CD4-positive, alpha-beta memory T cell (primary cell): ENCODE measurements at regions not wholly inside any gene's neighbourhood (a gene's known extent, or its start where the extent isn't known, plus 50 kb on each side); places are given as distances from the start of the nearest gene placed in this dataset.

Experiments used
- CTCF ChIA-PET: fragments of 350-600 bp; sonication (Branson Sonifier 250); formaldehyde crosslinking; loops from one replicate; lab custom pipeline; 2021; ENCODE audit warnings: inconsistent platforms; ENCODE audit not compliant: partially characterized antibody; lab: Charles Lee
- POLR2A ChIA-PET: fragments of 350-600 bp; sonication (Branson Sonifier 250); formaldehyde crosslinking; loops from one replicate; lab custom pipeline; 2021; ENCODE audit not compliant: partially characterized antibody; lab: Charles Lee
- DNase-seq, 5 donors: peaks; one replicate each; pipeline versions ENCODE4 v3.0.0 to v3.0.0-alpha.2; 2020 to 2022; ENCODE audit warnings: mixed read lengths in 1 of 5
- H3K27ac ChIP-seq: one replicate; pipeline ENCODE4 v1.7.0; 2013; ENCODE audit warnings: low read depth, low read length
- H3K27me3 ChIP-seq: 2 replicates; pipeline ENCODE4 v1.7.0; 2013; ENCODE audit warnings: mild to moderate bottlenecking, low read length, moderate library complexity; ENCODE audit not compliant: insufficient read depth
- H3K36me3 ChIP-seq: 2 replicates; pipeline ENCODE4 v1.7.0; 2013; ENCODE audit warnings: mild to moderate bottlenecking, low read length, moderate library complexity; ENCODE audit not compliant: insufficient read depth
- H3K4me1 ChIP-seq: 2 replicates; pipeline ENCODE4 v1.7.0; 2013; ENCODE audit warnings: mild to moderate bottlenecking, low read length, moderate library complexity; ENCODE audit not compliant: insufficient read depth
- H3K4me3 ChIP-seq, 2 donors: one replicate each; pipeline ENCODE4 v1.7.0; 2013; ENCODE audit warnings: low read length in 2 of 2, mild to moderate bottlenecking in 1 of 2
- H3K9me3 ChIP-seq, 2 donors: one replicate each; pipeline ENCODE4 v1.7.0; 2013; ENCODE audit warnings: low read length in 2 of 2, control low read depth in 1 of 2; ENCODE audit not compliant: control insufficient read depth in 1 of 2
- H3K27ac Mint-ChIP-seq, 7 donors: one replicate each; pipeline ENCODE4 v1.8.0; 2020 to 2021; ENCODE audit warnings: mixed read lengths in 7 of 7, mild to moderate bottlenecking in 6 of 7, inconsistent platforms in 3 of 7, moderate library complexity in 3 of 7
- H3K27me3 Mint-ChIP-seq, 2 donors: one replicate each; pipeline ENCODE4 v1.8.0; 2020 to 2021; ENCODE audit warnings: mixed read lengths in 2 of 2
- H3K36me3 Mint-ChIP-seq, 2 donors: one replicate each; pipeline ENCODE4 v1.8.0; 2020 to 2021; ENCODE audit warnings: mixed read lengths in 2 of 2, inconsistent platforms in 1 of 2, mild to moderate bottlenecking in 1 of 2
- H3K4me1 Mint-ChIP-seq, 4 donors: one replicate each; pipeline ENCODE4 v1.8.0; 2020 to 2021; ENCODE audit warnings: mixed read lengths in 4 of 4, mild to moderate bottlenecking in 1 of 4
- H3K4me3 Mint-ChIP-seq, 8 donors: one replicate each; pipeline ENCODE4 v1.8.0; 2020 to 2021; ENCODE audit warnings: mixed read lengths in 8 of 8, mild to moderate bottlenecking in 7 of 8, moderate library complexity in 6 of 8, inconsistent platforms in 3 of 8
- H3K9me3 Mint-ChIP-seq, 8 donors: one replicate each; pipeline ENCODE4 v1.8.0; 2020 to 2021; ENCODE audit warnings: mixed read lengths in 8 of 8, mild to moderate bottlenecking in 5 of 8, inconsistent platforms in 3 of 8, moderate library complexity in 1 of 8
- intact Hi-C: fragments of 100-400 bp; cut with micrococcal nuclease; formaldehyde crosslinking; loops from one replicate; pipeline ENCODE4 v1.15.1; 2023

DNA sequence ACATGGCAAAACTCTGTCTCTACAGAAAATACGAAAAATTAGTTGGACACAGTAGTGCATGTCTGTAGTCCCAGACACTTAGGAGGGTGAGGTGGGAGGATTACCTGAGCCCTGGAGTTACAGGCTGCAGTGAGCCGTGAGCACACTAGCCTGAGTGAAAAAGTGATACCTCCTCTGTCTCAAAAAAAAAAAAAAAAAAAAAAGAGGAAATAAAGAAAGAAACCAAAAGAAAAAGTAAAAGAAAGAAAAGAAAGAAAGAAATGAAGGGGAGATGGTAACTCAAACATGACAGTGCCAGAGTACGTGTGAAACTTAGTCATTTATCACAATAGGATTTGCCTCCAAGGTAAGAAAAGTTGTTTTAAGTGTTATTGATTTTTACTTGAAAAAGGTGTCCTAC lies 407.0 kb upstream of the MGAT4C start:
- Histone ChIP-seq H3K9me3 (no peaks in the 10 kb centered on the region), H3K27me3 (no peaks in the 10 kb centered on the region), H3K4me3 (no peak overlapping the region), H3K36me3 (no peaks in the 10 kb centered on the region), H3K27ac (no peak overlapping the region), H3K4me1 (no peaks in the 10 kb centered on the region)
- Mint-ChIP-seq H3K27me3 (no peaks in the 10 kb centered on the region), H3K9me3 (peaks cover 0 to 17% (median 6%) of the 10 kb centered on the region in 8 donors), H3K4me3 (no peak overlapping the region), H3K27ac (no peak overlapping the region), H3K4me1 (no peaks in the 10 kb centered on the region), H3K36me3 (no peaks in the 10 kb centered on the region)
- CTCF ChIA-PET: no interaction called here
- intact Hi-C loops: no loop called here
- POLR2A ChIA-PET: no interaction called here
- DNase-seq: no peak

DNA sequence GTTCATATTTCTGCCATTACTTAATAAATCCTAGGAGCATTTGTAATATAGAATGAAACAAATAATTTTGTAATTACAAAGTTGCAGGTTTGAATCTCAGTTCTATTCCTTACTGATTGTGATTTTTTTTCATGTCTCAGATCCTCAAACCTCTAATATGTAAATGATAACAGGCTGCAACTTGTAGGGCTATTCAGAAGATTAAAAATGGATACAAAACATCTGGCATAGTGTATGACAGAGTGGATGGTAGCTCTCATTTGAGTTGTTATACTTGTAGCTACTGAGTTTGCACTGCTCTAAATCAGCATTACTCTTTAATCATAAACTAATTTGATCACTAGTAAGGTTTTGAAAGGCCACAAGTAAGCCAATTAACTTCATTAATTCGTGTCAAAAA lies 406.3 kb upstream of the MGAT4C start:
- Mint-ChIP-seq H3K9me3 (peaks cover 0 to 14% (median 4%) of the 10 kb centered on the region in 8 donors), H3K4me3 (no peak overlapping the region), H3K27ac (no peak overlapping the region), H3K27me3 (no peaks in the 10 kb centered on the region), H3K4me1 (no peaks in the 10 kb centered on the region), H3K36me3 (no peaks in the 10 kb centered on the region)
- DNase-seq: no peak
- CTCF ChIA-PET: no interaction called here
- no peak overlapping the region for H3K4me3 ChIP-seq
- intact Hi-C loops: no loop called here
- H3K27ac ChIP-seq: no peak overlapping the region
- POLR2A ChIA-PET: no interaction called here
- no peaks in the 10 kb centered on the region for H3K27me3 ChIP-seq
- no peaks in the 10 kb centered on the region for H3K36me3 ChIP-seq
- H3K9me3 ChIP-seq: no peaks in the 10 kb centered on the region
- no peaks in the 10 kb centered on the region for H3K4me1 ChIP-seq

DNA sequence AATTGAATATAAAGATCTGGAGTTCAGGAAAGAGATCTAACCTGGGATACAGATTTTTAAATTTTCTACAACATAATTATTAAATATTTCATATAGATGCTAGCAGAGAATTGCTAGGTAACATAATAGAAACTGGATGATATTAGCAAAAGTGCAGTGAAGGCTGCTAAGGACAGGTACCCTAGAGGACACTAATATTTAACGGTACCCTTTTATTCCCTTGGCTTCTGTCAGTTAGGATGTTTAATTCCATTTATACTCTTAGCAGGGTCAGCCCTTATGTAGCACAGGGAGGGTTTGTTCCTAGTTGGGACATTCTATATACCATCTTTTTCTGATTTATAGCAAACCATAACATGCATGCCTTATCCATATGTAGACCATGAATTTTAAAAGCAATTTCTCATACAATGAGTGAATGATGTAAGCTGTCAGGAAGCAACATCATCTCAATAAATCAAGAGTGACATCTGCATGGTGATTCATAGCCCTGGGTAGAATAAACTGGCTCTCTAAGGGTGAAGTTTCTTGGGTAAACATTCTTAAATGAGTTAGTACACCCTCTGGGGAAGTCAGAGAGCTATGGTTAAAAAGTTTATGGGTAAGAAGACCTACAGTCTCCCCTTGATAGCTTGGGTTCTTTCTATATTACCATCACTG lies 404.4 kb upstream of the MGAT4C start:
- Histone ChIP-seq H3K36me3 (no peaks in the 10 kb centered on the region), H3K27me3 (no peaks in the 10 kb centered on the region), H3K4me3 (no peak overlapping the region), H3K4me1 (no peaks in the 10 kb centered on the region), H3K27ac (no peak overlapping the region), H3K9me3 (no peaks in the 10 kb centered on the region)
- intact Hi-C loops: no loop called here
- no peak for DNase-seq
- peaks cover 0 to 7% (median 4%) of the 10 kb centered on the region in 8 donors for H3K9me3 Mint-ChIP-seq
- H3K36me3 Mint-ChIP-seq: no peaks in the 10 kb centered on the region
- H3K4me1 Mint-ChIP-seq: no peaks in the 10 kb centered on the region
- ChIA-PET CTCF (no interaction called here), POLR2A (no interaction called here)
- H3K27ac Mint-ChIP-seq: no peak overlapping the region
- H3K27me3 Mint-ChIP-seq: no peaks in the 10 kb centered on the region
- no peak overlapping the region for H3K4me3 Mint-ChIP-seq

DNA sequence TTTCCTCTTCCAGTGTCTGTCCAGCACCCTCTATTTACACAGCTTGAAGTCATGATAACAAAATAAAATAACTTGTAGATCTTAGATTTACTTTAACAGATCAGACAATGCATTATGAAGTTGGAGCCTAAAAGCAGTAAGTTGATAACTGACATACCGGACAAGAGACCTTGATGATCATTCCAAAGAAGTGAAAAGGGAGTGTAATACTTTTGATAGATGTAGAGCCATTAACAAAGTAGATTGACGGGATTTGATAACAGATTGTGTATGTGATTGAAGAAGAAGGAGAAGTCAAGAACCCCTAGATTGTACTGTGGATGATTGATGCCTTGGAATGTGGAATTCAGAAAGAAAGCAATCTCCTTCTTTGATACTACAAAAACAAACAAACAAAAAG lies 403.8 kb upstream of the MGAT4C start:
- Mint-ChIP-seq H3K27ac (no peak overlapping the region), H3K4me3 (no peak overlapping the region), H3K27me3 (no peaks in the 10 kb centered on the region), H3K36me3 (no peaks in the 10 kb centered on the region), H3K4me1 (no peaks in the 10 kb centered on the region), H3K9me3 (peaks cover 0 to 7% (median 3%) of the 10 kb centered on the region in 8 donors)
- H3K36me3 ChIP-seq: no peaks in the 10 kb centered on the region
- no peaks in the 10 kb centered on the region for H3K9me3 ChIP-seq
- H3K27ac ChIP-seq: no peak overlapping the region
- CTCF ChIA-PET: no interaction called here
- H3K4me3 ChIP-seq: no peak overlapping the region
- DNase-seq: no peak
- intact Hi-C loops: no loop called here
- no peaks in the 10 kb centered on the region for H3K27me3 ChIP-seq
- POLR2A ChIA-PET: no interaction called here
- no peaks in the 10 kb centered on the region for H3K4me1 ChIP-seq

DNA sequence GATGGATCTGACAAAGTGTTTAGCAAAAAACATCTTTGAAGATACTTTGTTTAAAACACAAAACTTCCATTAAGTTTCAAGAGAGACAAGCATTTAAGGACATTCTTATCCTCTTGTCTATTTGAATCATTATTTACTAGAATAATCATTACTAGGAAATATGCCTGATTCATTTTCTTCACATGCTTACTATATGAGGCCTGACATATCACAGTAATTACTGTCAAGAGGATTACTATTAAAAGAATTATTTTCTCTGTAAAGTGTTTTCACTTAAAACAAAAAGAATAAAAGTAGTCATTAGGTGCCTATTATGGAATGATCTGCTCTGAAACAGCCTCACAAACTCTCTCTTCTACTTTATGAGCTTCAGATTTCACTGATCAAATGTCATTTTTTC lies 402.1 kb upstream of the MGAT4C start:
- H3K4me3 ChIP-seq: no peak overlapping the region
- no peaks in the 10 kb centered on the region for H3K36me3 ChIP-seq
- peaks cover 0 to 4% (median 0%) of the 10 kb centered on the region in 8 donors for H3K9me3 Mint-ChIP-seq
- H3K27me3 Mint-ChIP-seq: no peaks in the 10 kb centered on the region
- H3K27ac ChIP-seq: no peak overlapping the region
- ChIA-PET POLR2A (no interaction called here), CTCF (no interaction called here)
- no peak overlapping the region for H3K4me3 Mint-ChIP-seq
- no peaks in the 10 kb centered on the region for H3K36me3 Mint-ChIP-seq
- H3K27ac Mint-ChIP-seq: no peak overlapping the region
- H3K4me1 ChIP-seq: no peaks in the 10 kb centered on the region
- no peaks in the 10 kb centered on the region for H3K27me3 ChIP-seq
- DNase-seq: no peak
- H3K9me3 ChIP-seq: no peaks in the 10 kb centered on the region
- intact Hi-C loops: no loop called here
- H3K4me1 Mint-ChIP-seq: no peaks in the 10 kb centered on the region

DNA sequence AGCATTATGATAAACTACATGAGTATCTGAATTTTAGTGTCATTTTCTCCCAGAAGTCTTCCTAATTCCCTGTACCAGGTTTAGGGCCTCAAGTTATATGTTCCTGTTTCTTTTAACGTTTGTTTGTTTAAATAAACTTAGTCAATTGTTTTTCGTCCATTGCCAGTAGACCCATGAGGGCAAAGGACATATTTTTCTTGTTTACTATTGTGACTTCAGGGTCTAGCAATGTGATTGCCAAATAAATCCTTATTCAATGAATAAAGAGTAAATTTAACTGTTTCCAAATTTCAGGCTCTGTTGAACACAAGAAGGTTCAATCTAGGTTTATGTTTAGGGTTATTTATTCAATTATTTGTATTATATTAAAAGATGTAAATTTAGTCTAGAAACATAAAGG lies 391.6 kb upstream of the MGAT4C start:
- Histone ChIP-seq H3K4me1 (no peaks in the 10 kb centered on the region), H3K27me3 (no peaks in the 10 kb centered on the region), H3K27ac (no peak overlapping the region), H3K36me3 (no peaks in the 10 kb centered on the region), H3K9me3 (no peaks in the 10 kb centered on the region), H3K4me3 (no peak overlapping the region)
- H3K27ac Mint-ChIP-seq: no peak overlapping the region
- CTCF ChIA-PET: no interaction called here
- no peak overlapping the region for H3K4me3 Mint-ChIP-seq
- H3K27me3 Mint-ChIP-seq: no peaks in the 10 kb centered on the region
- H3K4me1 Mint-ChIP-seq: no peaks in the 10 kb centered on the region
- H3K36me3 Mint-ChIP-seq: no peaks in the 10 kb centered on the region
- peaks cover 0 to 11% (median 1%) of the 10 kb centered on the region in 8 donors for H3K9me3 Mint-ChIP-seq
- intact Hi-C loops: no loop called here
- DNase-seq: no peak
- POLR2A ChIA-PET: no interaction called here

DNA sequence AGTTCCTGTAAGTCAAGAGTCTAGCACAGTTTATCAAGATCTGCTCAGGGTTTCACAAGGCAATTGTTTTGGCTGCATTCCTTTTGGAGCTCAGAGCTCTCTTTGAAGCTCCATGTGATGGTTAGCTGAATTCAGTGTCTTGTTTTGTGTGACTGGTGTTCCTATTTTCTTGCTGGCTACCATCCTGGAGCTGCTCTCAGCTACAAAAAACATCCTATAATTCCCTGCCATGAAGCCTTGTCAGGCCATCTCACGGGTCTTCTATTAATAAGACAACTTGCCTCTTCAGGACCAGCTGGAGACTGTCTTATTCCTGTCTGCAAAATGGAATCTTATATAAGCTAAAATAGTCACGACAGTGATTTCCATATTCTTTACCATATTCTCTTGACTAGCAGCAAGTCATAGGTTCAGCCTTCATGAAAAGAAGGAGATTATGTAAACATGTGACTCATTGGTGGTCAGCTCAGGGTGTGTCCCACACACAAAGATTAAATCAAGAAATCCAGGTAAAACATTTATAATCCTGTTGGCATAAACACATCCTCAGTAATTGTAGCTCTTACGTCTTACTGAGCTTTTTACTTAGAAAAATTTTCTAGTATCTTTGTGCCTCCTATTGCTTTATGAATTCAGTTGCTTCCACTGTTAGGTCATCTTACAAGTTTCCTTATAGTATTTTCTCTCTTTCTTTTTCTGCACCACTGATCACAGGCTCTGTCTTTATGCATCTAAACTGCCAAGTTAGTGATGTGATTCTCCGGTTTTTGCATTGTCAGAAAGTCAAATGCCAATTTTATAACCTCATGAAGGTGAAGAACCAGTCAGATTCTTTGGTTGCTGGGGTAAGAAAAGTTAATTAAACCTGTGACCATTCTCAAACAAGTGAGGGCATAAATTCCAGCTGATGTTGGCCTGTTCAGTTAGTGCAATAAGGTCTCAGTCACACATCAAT lies 378.5 kb upstream of the MGAT4C start:
- Mint-ChIP-seq H3K4me3 (no peak overlapping the region), H3K27ac (no peak overlapping the region), H3K4me1 (no peaks in the 10 kb centered on the region), H3K36me3 (no peaks in the 10 kb centered on the region), H3K27me3 (no peaks in the 10 kb centered on the region), H3K9me3 (peaks cover 0 to 19% (median 9%) of the 10 kb centered on the region in 8 donors)
- CTCF ChIA-PET: no interaction called here
- intact Hi-C loops: no loop called here
- H3K4me1 ChIP-seq: no peaks in the 10 kb centered on the region
- H3K27ac ChIP-seq: no peak overlapping the region
- H3K36me3 ChIP-seq: no peaks in the 10 kb centered on the region
- no peaks in the 10 kb centered on the region for H3K9me3 ChIP-seq
- H3K4me3 ChIP-seq: no peak overlapping the region
- no peak for DNase-seq
- POLR2A ChIA-PET: no interaction called here
- no peaks in the 10 kb centered on the region for H3K27me3 ChIP-seq
